ENCODE measurements at regions not wholly inside any gene's neighbourhood (a gene's known extent, or its start where the extent isn't known, plus 50 kb on each side); places are given as distances from the start of the nearest gene placed in this dataset.
A peak's percentile ranks its signal among the peaks of the same experiment; 100 is the strongest.

DNA sequence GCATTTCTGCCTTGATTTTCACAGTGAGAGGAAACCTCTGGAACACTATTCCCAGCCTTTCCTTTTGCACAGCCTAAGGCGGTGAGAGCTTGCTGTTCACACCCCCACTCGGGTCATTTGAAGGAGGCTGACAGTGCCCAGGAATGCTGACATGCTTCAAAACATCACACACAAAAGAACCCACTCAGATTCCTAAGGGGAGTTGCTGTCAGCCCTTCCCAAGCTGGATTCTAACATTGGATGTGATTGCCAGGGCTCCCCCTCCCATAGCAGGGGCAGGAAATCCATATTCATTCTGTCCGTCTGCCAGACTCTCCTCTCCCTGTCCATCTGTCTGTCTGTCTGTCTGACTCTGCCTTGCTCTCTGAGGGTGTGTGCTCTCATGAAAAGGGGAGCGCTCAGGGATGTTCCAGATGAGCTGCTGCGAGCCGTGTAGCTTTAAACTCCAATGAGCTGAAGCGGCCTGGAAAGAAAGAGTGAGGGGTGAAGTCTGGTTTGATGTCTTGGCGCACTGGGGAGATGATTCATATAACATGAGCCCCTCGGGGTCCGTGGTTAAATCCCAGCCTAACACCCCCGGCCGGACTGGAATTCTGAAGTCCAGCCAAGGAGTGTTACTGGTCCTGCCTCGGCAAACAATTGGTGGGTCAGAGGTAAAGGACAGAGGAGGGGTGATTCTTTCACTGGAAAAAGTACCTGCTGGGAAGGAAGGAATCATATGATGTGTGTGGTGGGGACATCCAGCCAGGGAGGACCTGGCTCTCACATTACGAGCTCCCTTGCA, 517.0 kb downstream of the CCDC171 start:
- Histone ChIP-seq H3K36me3 (ENCODE audit: insufficient read depth, low read length) (no peaks in the 10 kb centered on the region), H3K27me3 (ENCODE audit: insufficient read depth, low read length) (no peaks in the 10 kb centered on the region), H3K4me3 (ENCODE audit: low read depth, low read length) (no peak overlapping the region), H2AFZ (ENCODE audit: low read length, unreplicated experiment) (no peak overlapping the region), H3K79me2 (ENCODE audit: control insufficient read depth, insufficient read depth, low read length, unreplicated experiment) (no peaks in the 10 kb centered on the region), H3K27ac (ENCODE audit: low read depth, low read length) (no peak overlapping the region), H3K4me1 (ENCODE audit: control insufficient read depth, insufficient read depth, low read length, unreplicated experiment) (peaks cover 2% of the 10 kb centered on the region)

DNA sequence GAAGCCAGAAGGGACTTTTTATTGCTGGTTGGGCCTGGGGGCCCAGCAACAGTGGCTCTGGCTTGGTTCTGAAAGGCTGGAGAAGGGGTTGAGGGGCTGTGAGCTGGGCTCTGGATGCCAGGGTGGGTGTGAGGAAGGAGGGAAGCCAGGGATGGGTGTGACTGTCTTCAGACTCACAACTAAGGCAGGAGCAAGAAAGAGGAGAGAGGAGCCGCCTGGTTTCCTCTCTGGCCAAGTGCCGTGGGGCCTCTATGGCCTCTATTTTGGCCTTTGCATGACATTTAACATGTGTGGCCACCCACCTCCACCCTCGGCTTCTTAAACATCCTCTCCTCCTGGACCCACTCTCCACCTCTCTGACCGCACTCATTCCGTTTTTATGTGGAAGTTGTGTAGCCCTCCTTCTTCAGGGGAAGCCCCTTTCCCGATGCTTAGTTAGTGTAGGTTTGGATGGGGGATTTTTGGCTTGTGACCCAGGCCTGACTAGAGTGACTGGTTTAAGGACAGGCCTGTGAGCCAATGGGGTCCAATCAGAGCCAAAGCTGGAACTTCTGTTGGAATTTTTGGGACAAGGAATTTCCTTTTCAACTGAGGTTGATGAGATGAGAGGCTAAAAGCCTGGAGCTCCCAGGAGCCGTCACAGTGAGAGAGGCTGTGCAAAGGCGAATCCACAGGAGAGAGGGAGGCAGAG, 517.8 kb downstream of the CCDC171 start:
- Histone ChIP-seq H3K4me3 (ENCODE audit: low read depth, low read length) (no peak overlapping the region), H3K4me1 (ENCODE audit: control insufficient read depth, insufficient read depth, low read length, unreplicated experiment) (peaks cover 9% of the 10 kb centered on the region), H2AFZ (ENCODE audit: low read length, unreplicated experiment) (no peak overlapping the region), H3K27me3 (ENCODE audit: insufficient read depth, low read length) (no peaks in the 10 kb centered on the region), H3K79me2 (ENCODE audit: control insufficient read depth, insufficient read depth, low read length, unreplicated experiment) (no peaks in the 10 kb centered on the region), H3K36me3 (ENCODE audit: insufficient read depth, low read length) (no peaks in the 10 kb centered on the region), H3K27ac (ENCODE audit: low read depth, low read length) (no peak overlapping the region)

- no peak overlapping the region for H3K4me3 ChIP-seq (ENCODE audit: low read depth, low read length)
- H3K27ac ChIP-seq (ENCODE audit: low read depth, low read length): no peak overlapping the region
- H3K27me3 ChIP-seq (ENCODE audit: insufficient read depth, low read length): no peaks in the 10 kb centered on the region
- H2AFZ ChIP-seq (ENCODE audit: low read length, unreplicated experiment): no peak overlapping the region
- H3K36me3 ChIP-seq (ENCODE audit: insufficient read depth, low read length): no peaks in the 10 kb centered on the region
- no peaks in the 10 kb centered on the region for H3K79me2 ChIP-seq (ENCODE audit: control insufficient read depth, insufficient read depth, low read length, unreplicated experiment)
- peaks cover 12% of the 10 kb centered on the region for H3K4me1 ChIP-seq (ENCODE audit: control insufficient read depth, insufficient read depth, low read length, unreplicated experiment)
Measured at GRCh38 chr9:16071400-16071799, 518.6 kb downstream of the CCDC171 start.

- Histone ChIP-seq H3K36me3 (ENCODE audit: insufficient read depth, low read length) (no peaks in the 10 kb centered on the region), H3K4me1 (ENCODE audit: control insufficient read depth, insufficient read depth, low read length, unreplicated experiment) (peaks cover 12% of the 10 kb centered on the region), H3K27me3 (ENCODE audit: insufficient read depth, low read length) (no peaks in the 10 kb centered on the region), H3K27ac (ENCODE audit: low read depth, low read length) (no peak overlapping the region), H3K4me3 (ENCODE audit: low read depth, low read length) (no peak overlapping the region), H3K79me2 (ENCODE audit: control insufficient read depth, insufficient read depth, low read length, unreplicated experiment) (no peaks in the 10 kb centered on the region), H2AFZ (ENCODE audit: low read length, unreplicated experiment) (no peak overlapping the region)
Measured at GRCh38 chr9:16074963-16075362, 522.1 kb downstream of the CCDC171 start.

DNA sequence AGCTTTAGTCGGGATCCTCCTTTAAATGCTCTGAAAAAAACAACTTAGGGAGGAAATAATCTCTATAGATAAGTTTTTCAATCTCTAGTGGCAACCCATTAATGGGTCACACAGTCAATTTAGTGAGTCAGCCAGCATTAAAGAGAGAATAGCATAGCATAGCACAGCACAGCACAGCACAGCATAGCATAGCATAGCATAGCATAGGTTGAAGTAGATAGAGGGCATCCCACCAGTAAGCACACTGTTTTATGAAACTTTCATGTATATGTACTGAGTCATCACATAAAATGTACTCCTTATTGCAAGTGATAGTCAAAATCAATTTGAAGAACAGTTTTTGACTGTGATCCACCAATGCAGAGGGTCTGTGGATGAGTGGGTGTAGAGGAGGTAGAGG, 522.9 kb downstream of the CCDC171 start:
- no peak overlapping the region for H3K27ac ChIP-seq (ENCODE audit: low read depth, low read length)
- H3K27me3 ChIP-seq (ENCODE audit: insufficient read depth, low read length): no peaks in the 10 kb centered on the region
- no peaks in the 10 kb centered on the region for H3K79me2 ChIP-seq (ENCODE audit: control insufficient read depth, insufficient read depth, low read length, unreplicated experiment)
- no peak overlapping the region for H3K4me3 ChIP-seq (ENCODE audit: low read depth, low read length)
- H3K4me1 ChIP-seq (ENCODE audit: control insufficient read depth, insufficient read depth, low read length, unreplicated experiment): peaks cover 12% of the 10 kb centered on the region
- no peaks in the 10 kb centered on the region for H3K36me3 ChIP-seq (ENCODE audit: insufficient read depth, low read length)
- no peak overlapping the region for H2AFZ ChIP-seq (ENCODE audit: low read length, unreplicated experiment)

DNA sequence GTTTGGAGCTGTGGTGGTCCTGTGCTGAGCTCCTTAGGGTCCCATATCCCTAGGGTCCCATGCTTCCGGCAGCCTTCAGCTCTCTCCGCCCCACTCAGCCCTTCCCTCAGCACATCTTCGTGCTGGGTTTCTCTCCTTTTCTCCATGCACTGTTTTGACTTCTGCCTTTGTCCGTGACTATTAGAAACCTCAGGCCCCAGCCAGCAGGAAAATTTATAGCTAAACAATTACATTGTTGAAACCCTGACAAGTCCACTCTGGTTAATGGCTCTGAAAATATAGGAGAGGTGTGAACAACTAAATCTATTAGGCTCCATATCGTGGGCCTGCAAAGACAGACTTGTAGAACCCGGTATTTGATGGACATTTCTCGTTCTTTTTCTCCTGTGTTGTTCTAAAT, 523.7 kb downstream of the CCDC171 start:
- no peaks in the 10 kb centered on the region for H3K79me2 ChIP-seq (ENCODE audit: control insufficient read depth, insufficient read depth, low read length, unreplicated experiment)
- H3K27me3 ChIP-seq (ENCODE audit: insufficient read depth, low read length): no peaks in the 10 kb centered on the region
- H3K4me3 ChIP-seq (ENCODE audit: low read depth, low read length): no peak overlapping the region
- no peak overlapping the region for H3K27ac ChIP-seq (ENCODE audit: low read depth, low read length)
- H3K4me1 ChIP-seq (ENCODE audit: control insufficient read depth, insufficient read depth, low read length, unreplicated experiment): peaks cover 12% of the 10 kb centered on the region
- no peaks in the 10 kb centered on the region for H3K36me3 ChIP-seq (ENCODE audit: insufficient read depth, low read length)
- no peak overlapping the region for H2AFZ ChIP-seq (ENCODE audit: low read length, unreplicated experiment)

- no peak overlapping the region for H3K4me3 ChIP-seq (ENCODE audit: low read depth, low read length)
- H3K27me3 ChIP-seq (ENCODE audit: insufficient read depth, low read length): no peaks in the 10 kb centered on the region
- H3K4me1 ChIP-seq (ENCODE audit: control insufficient read depth, insufficient read depth, low read length, unreplicated experiment): no peaks in the 10 kb centered on the region
- H3K36me3 ChIP-seq (ENCODE audit: insufficient read depth, low read length): no peaks in the 10 kb centered on the region
- H2AFZ ChIP-seq (ENCODE audit: low read length, unreplicated experiment): no peak overlapping the region
- H3K79me2 ChIP-seq (ENCODE audit: control insufficient read depth, insufficient read depth, low read length, unreplicated experiment): no peaks in the 10 kb centered on the region
- H3K27ac ChIP-seq (ENCODE audit: low read depth, low read length): no peak overlapping the region
Measured at GRCh38 chr9:16082796-16083195, 530.0 kb downstream of the CCDC171 start.

- H3K4me3 ChIP-seq (ENCODE audit: low read depth, low read length): no peak overlapping the region
- no peaks in the 10 kb centered on the region for H3K79me2 ChIP-seq (ENCODE audit: control insufficient read depth, insufficient read depth, low read length, unreplicated experiment)
- H3K4me1 ChIP-seq (ENCODE audit: control insufficient read depth, insufficient read depth, low read length, unreplicated experiment): no peaks in the 10 kb centered on the region
- no peak overlapping the region for H2AFZ ChIP-seq (ENCODE audit: low read length, unreplicated experiment)
- H3K36me3 ChIP-seq (ENCODE audit: insufficient read depth, low read length): no peaks in the 10 kb centered on the region
- H3K27me3 ChIP-seq (ENCODE audit: insufficient read depth, low read length): no peaks in the 10 kb centered on the region
- H3K27ac ChIP-seq (ENCODE audit: low read depth, low read length): no peak overlapping the region
Measured at GRCh38 chr9:16085167-16085726, 532.4 kb downstream of the CCDC171 start.

DNA sequence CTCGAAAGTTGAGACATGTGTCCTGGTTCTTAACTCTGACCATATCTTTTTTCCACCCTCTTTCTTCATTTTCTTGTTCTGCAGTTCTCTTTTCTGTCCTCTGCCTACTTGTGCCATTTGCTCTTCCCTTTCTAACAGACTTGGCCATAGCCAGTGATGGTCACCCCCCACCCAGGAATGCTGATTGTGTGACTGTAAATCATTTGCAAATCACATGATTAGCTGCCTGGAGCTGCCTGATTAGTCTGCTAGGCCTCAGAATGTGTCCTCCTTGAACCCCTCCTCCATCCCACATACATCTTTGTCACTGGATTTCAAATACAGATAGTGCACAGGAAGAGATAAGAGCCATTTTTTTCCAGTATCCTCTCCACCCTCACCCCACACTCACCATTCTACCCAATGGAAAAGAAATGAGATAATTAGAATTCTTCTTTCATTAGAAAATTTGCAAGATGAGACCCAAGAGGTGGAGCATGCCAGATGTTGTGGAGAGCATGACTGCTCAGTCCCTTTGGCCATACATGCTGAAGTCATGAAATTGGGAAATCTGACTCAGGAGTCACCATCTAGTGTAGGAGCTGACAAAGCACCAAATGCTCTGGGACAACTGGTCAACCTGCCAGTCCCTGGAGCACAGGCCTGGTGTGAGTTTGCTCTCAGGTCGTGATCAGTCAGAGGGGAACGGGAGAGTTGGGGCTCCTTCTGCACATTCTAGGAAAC, 538.2 kb downstream of the CCDC171 start:
- H3K27me3 ChIP-seq (ENCODE audit: insufficient read depth, low read length): no peaks in the 10 kb centered on the region
- no peaks in the 10 kb centered on the region for H3K36me3 ChIP-seq (ENCODE audit: insufficient read depth, low read length)
- no peak overlapping the region for H2AFZ ChIP-seq (ENCODE audit: low read length, unreplicated experiment)
- no peak overlapping the region for H3K27ac ChIP-seq (ENCODE audit: low read depth, low read length)
- H3K79me2 ChIP-seq (ENCODE audit: control insufficient read depth, insufficient read depth, low read length, unreplicated experiment): no peaks in the 10 kb centered on the region
- no peaks in the 10 kb centered on the region for H3K4me1 ChIP-seq (ENCODE audit: control insufficient read depth, insufficient read depth, low read length, unreplicated experiment)
- no peak overlapping the region for H3K4me3 ChIP-seq (ENCODE audit: low read depth, low read length)

- Histone ChIP-seq H3K4me3 (ENCODE audit: low read depth, low read length) (0 out of 2 replicates have a peak overlapping the region, but pooled peaks have one; percentile 7), H2AFZ (ENCODE audit: low read length, unreplicated experiment) (peak overlapping the region; percentile 39), H3K79me2 (ENCODE audit: control insufficient read depth, insufficient read depth, low read length, unreplicated experiment) (no peaks in the 10 kb centered on the region), H3K27ac (ENCODE audit: low read depth, low read length) (no peak overlapping the region), H3K27me3 (ENCODE audit: insufficient read depth, low read length) (peaks cover 5% of the 10 kb centered on the region; the same call in 1 of the 2 replicates), H3K36me3 (ENCODE audit: insufficient read depth, low read length) (no peaks in the 10 kb centered on the region), H3K4me1 (ENCODE audit: control insufficient read depth, insufficient read depth, low read length, unreplicated experiment) (no peaks in the 10 kb centered on the region)
Measured at GRCh38 chr9:16092142-16093091, 539.6 kb downstream of the CCDC171 start.
